PC-3 (cell line): ENCODE measurements at regions not wholly inside any gene's neighbourhood (a gene's known extent, or its start where the extent isn't known, plus 50 kb on each side); places are given as distances from the start of the nearest gene placed in this dataset.

ENCODE experiments used
- ATAC-seq: fragments of 200-7000 bp; cut with Tn5 transposase; 2 replicates; pipeline ENCODE4 v1.9.1; 2020; ENCODE audit warnings: mild to moderate bottlenecking, moderate library complexity
- BruUV-seq: library from RNA; stranded (reverse); fragments of 400-500 nt; replicated peaks from 2 replicates; lab custom pipeline; 2021; lab: Mats Ljungman, UMichigan
- CTCF ChIA-PET: fragments of 300-600 bp; sonication (Branson Sonifier 250); formaldehyde crosslinking; loops from one replicate; lab custom pipeline; 2022; ENCODE audit warnings: antibody characterized with exemption; lab: Charles Lee
- POLR2A ChIA-PET: fragments of 300-600 bp; sonication (Branson Sonifier 250); formaldehyde crosslinking; loops from one replicate; lab custom pipeline; 2022; ENCODE audit warnings: antibody characterized with exemption; ENCODE audit not compliant: unreplicated experiment; lab: Charles Lee
- DNase-seq: peaks from one replicate; pipeline ENCODE4 v3.0.0-alpha.2; 2015
- H2AFZ ChIP-seq: fragments of 300-600 bp; sonication (generic); 2 replicates; pipeline ENCODE4 v1.6.0; 2016; ENCODE audit warnings: antibody characterized with exemption, low read length
- H3F3A ChIP-seq: fragments of 300-600 bp; sonication (generic); one replicate; pipeline ENCODE4 v1.6.0; 2017; ENCODE audit warnings: antibody characterized with exemption, low read length, control low read depth, mild to moderate bottlenecking; ENCODE audit not compliant: unreplicated experiment
- H3K27ac ChIP-seq: fragments of 300-600 bp; sonication (generic); 2 replicates; pipeline ENCODE4 v1.5.1; 2016; ENCODE audit warnings: mild to moderate bottlenecking, low read length
- H3K27me3 ChIP-seq: fragments of 300-600 bp; sonication (generic); 2 replicates; pipeline ENCODE4 v1.6.1; 2016; ENCODE audit warnings: low read length, mixed read lengths
- H3K36me3 ChIP-seq: fragments of 300-600 bp; sonication (generic); 2 replicates; pipeline ENCODE4 v1.6.1; 2016; ENCODE audit warnings: low read depth, mixed run types, low read length, mixed read lengths
- H3K4me1 ChIP-seq: fragments of 300-600 bp; sonication (generic); 2 replicates; pipeline ENCODE4 v1.5.1; 2016; ENCODE audit warnings: low read length; ENCODE audit not compliant: insufficient read depth
- H3K4me2 ChIP-seq: fragments of 300-600 bp; sonication (generic); 2 replicates; pipeline ENCODE4 v1.6.0; 2016; ENCODE audit warnings: low read length
- H3K4me3 ChIP-seq: fragments of 300-600 bp; sonication (generic); 2 replicates; pipeline ENCODE4 v1.5.1; 2016; ENCODE audit warnings: mild to moderate bottlenecking, low read length, mixed read lengths
- H3K79me2 ChIP-seq: fragments of 300-600 bp; sonication (generic); 2 replicates; pipeline ENCODE4 v1.6.1; 2017; ENCODE audit warnings: low read length, mixed read lengths
- H3K9ac ChIP-seq: fragments of 300-600 bp; sonication (generic); 2 replicates; pipeline ENCODE4 v1.6.0; 2016; ENCODE audit warnings: mild to moderate bottlenecking, low read length
- H3K9me2 ChIP-seq: fragments of 300-600 bp; sonication (generic); replicated peaks from 2 replicates; pipeline ENCODE4 v1.6.1; 2016; ENCODE audit warnings: mixed run types, low read length, mixed read lengths
- H3K9me3 ChIP-seq: fragments of 300-600 bp; sonication (generic); 2 replicates; pipeline ENCODE4 v1.6.1; 2016; ENCODE audit warnings: low read length, mixed read lengths
- H4K20me1 ChIP-seq: fragments of 300-600 bp; sonication (generic); 2 replicates; pipeline ENCODE4 v1.6.1; 2016; ENCODE audit warnings: low read length, mixed read lengths
- CTCF ChIP-seq: fragments of 300-600 bp; sonication (generic); conservative IDR thresholded peaks from 2 replicates; pipeline ENCODE4 v1.5.1; 2017; ENCODE audit warnings: antibody characterized with exemption, low read depth, mild to moderate bottlenecking, low read length
- EZH2 ChIP-seq: fragments of 300-600 bp; sonication (generic); IDR thresholded peaks from one replicate; pipeline ENCODE4 v1.6.1; 2017; ENCODE audit warnings: antibody characterized with exemption, mild to moderate bottlenecking, low read length; ENCODE audit not compliant: unreplicated experiment
- EZH2phosphoT487 ChIP-seq: fragments of 300-600 bp; sonication (generic); IDR thresholded peaks from 2 replicates; pipeline ENCODE4 v1.6.1; 2018; ENCODE audit warnings: mild to moderate bottlenecking, antibody characterized with exemption, low read length, borderline replicate concordance
- intact Hi-C: fragments of 100-400 bp; cut with micrococcal nuclease; formaldehyde crosslinking; loops from 2 replicates; pipeline ENCODE4 v1.9.0; 2023

GRCh38 chr5:18975624-18976023, 1012.4 kb downstream of the CDH18 start:
- no peaks in the 10 kb centered on the region for H3K79me2 ChIP-seq
- CTCF ChIA-PET, result no interaction called here
- no peaks in the 10 kb centered on the region for H3K9me2 ChIP-seq
- intact Hi-C loops, result no loop called here
- H2AFZ ChIP-seq, result no peak overlapping the region
- no peaks in the 10 kb centered on the region for H3K36me3 ChIP-seq
- H3K4me1 ChIP-seq, result no peaks in the 10 kb centered on the region
- DNase-seq (no peak), ATAC-seq (no peak)
- H3K4me3 ChIP-seq, result no peak overlapping the region
- no peaks in the 10 kb centered on the region for H3F3A ChIP-seq
- H3K9ac ChIP-seq, result no peak overlapping the region
- no peak for TF ChIP-seq CTCF
- no peak for TF ChIP-seq EZH2
- no peak for TF ChIP-seq EZH2phosphoT487
- POLR2A ChIA-PET, result no interaction called here
- H3K4me2 ChIP-seq, result no peak overlapping the region
- H4K20me1 ChIP-seq, result no peaks in the 10 kb centered on the region
- no peaks in the 10 kb centered on the region for H3K9me3 ChIP-seq
- no TSS peak for BruUV-seq
- H3K27me3 ChIP-seq, result peaks cover 6% of the 10 kb centered on the region; the same call in 1 of the 2 replicates
- H3K27ac ChIP-seq, result no peak overlapping the region

DNA sequence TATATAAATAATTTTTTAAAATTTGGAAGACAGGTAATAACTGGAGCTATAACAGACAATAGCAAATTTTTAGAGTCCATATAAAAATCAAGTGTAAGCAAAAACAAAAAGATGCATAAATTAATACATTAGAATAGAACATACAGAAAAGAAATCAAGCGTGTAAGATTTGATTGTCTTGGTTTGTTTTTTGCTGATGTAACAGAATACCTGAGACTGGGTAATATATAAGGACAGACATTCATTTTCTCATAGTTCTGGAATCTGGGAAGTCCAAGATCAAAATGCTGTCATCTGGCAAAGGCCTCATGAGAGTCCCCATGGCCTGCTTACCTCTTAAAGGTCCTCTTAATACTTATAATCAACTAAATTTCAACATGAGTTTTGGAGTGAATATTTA, 1010.1 kb downstream of the CDH18 start:
- H3K4me2 ChIP-seq, result no peak overlapping the region
- no peak overlapping the region for H2AFZ ChIP-seq
- H3K27me3 ChIP-seq, result peaks cover 6% of the 10 kb centered on the region; the same call in 1 of the 2 replicates
- intact Hi-C loops, result no loop called here
- no peaks in the 10 kb centered on the region for H3K4me1 ChIP-seq
- H3K9me2 ChIP-seq, result no peaks in the 10 kb centered on the region
- BruUV-seq, result no TSS peak
- CTCF ChIA-PET, result no interaction called here
- H3K36me3 ChIP-seq, result no peaks in the 10 kb centered on the region
- H3K4me3 ChIP-seq, result no peak overlapping the region
- TF ChIP-seq CTCF (no peak), EZH2 (no peak), EZH2phosphoT487 (no peak)
- H3K27ac ChIP-seq, result no peak overlapping the region
- no peak for ATAC-seq
- POLR2A ChIA-PET, result no interaction called here
- no peaks in the 10 kb centered on the region for H3K79me2 ChIP-seq
- no peaks in the 10 kb centered on the region for H4K20me1 ChIP-seq
- H3K9ac ChIP-seq, result no peak overlapping the region
- H3F3A ChIP-seq, result no peaks in the 10 kb centered on the region
- no peak for DNase-seq
- no peaks in the 10 kb centered on the region for H3K9me3 ChIP-seq

GRCh38 chr5:18984559-18985080, 1003.4 kb downstream of the CDH18 start:
- Histone ChIP-seq H3K9me2 (no peaks in the 10 kb centered on the region), H2AFZ (no peak overlapping the region), H3K79me2 (no peaks in the 10 kb centered on the region), H3K36me3 (no peaks in the 10 kb centered on the region), H3K27me3 (no peaks in the 10 kb centered on the region), H3K4me1 (peaks cover 18% of the 10 kb centered on the region), H3F3A (no peaks in the 10 kb centered on the region), H3K4me3 (no peak overlapping the region), H3K9ac (peak overlapping the region; percentile 46), H3K27ac (peak overlapping the region; percentile 87), H4K20me1 (no peaks in the 10 kb centered on the region), H3K9me3 (no peaks in the 10 kb centered on the region), H3K4me2 (peak overlapping the region; percentile 45; the same call in 1 of the 2 replicates)
- intact Hi-C loops, result loop anchor here (1.0 to 10.0 kb wide), 4 partner anchors 15 to 620 kb away; no protein-coding TSS in a partner anchor
- BruUV-seq, result no TSS peak
- TF ChIP-seq EZH2, result no peak
- no peak for TF ChIP-seq EZH2phosphoT487
- TF ChIP-seq CTCF, result no peak
- ChIA-PET POLR2A (no interaction called here), CTCF (no interaction called here)
- ATAC-seq (peak; percentile 90), DNase-seq (peak; percentile 92)
